WERI-Rb-1 (cell line): ENCODE measurements at regions not wholly inside any gene's neighbourhood (a gene's known extent, or its start where the extent isn't known, plus 50 kb on each side); places are given as distances from the start of the nearest gene placed in this dataset.

Source experiments
- DNase-seq: peaks from one replicate; pipeline ENCODE4 v3.0.0-alpha.2; 2020
- H3K27ac ChIP-seq: fragments of 250-450 bp; sonication (Bioruptor Pico); 2 replicates; pipeline ENCODE4 v1.5.1; 2020; ENCODE audit warnings: mild to moderate bottlenecking, moderate library complexity
- H3K27me3 ChIP-seq: fragments of 250-450 bp; sonication (Bioruptor Pico); 2 replicates; pipeline ENCODE4 v1.5.1; 2021; ENCODE audit warnings: mild to moderate bottlenecking, low read depth, moderate library complexity; ENCODE audit not compliant: insufficient read depth, severe bottlenecking
- H3K36me3 ChIP-seq: fragments of 250-450 bp; sonication (Bioruptor Pico); 2 replicates; pipeline ENCODE4 v1.5.1; 2020; ENCODE audit warnings: mild to moderate bottlenecking, moderate library complexity
- H3K4me3 ChIP-seq: 2 replicates; pipeline ENCODE4 v1.5.1; 2011; ENCODE audit warnings: low read depth, mild to moderate bottlenecking, control low read depth, low read length
- H3K9me3 ChIP-seq: fragments of 250-450 bp; sonication (Bioruptor Pico); 2 replicates; pipeline ENCODE4 v1.5.1; 2021; ENCODE audit warnings: mild to moderate bottlenecking, moderate library complexity; ENCODE audit not compliant: severe bottlenecking
- CTCF ChIP-seq: IDR thresholded peaks from 2 replicates; pipeline ENCODE4 v1.5.1; 2011; ENCODE audit warnings: low read depth, mild to moderate bottlenecking, control low read depth, inconsistent platforms, low read length

GRCh38 chr4:135015771-135016170 lies 814.2 kb upstream of the PABPC4L start:
- DNase-seq = no peak
- no peaks in the 10 kb centered on the region for H3K36me3 ChIP-seq
- H3K27ac ChIP-seq = no peak overlapping the region
- H3K27me3 ChIP-seq = no peaks in the 10 kb centered on the region
- H3K4me3 ChIP-seq = no peak overlapping the region
- no peak for TF ChIP-seq CTCF
- H3K9me3 ChIP-seq = peaks cover 2% of the 10 kb centered on the region

- TF ChIP-seq CTCF = no peak
- Histone ChIP-seq H3K27me3 (no peaks in the 10 kb centered on the region), H3K4me3 (no peak overlapping the region), H3K9me3 (no peaks in the 10 kb centered on the region), H3K27ac (no peak overlapping the region), H3K36me3 (no peaks in the 10 kb centered on the region)
- no peak for DNase-seq
These were observed 805.8 kb upstream of the PABPC4L start for GRCh38 chr4:135007400-135007799.

GRCh38 chr4:134999169-134999568 lies 797.6 kb upstream of the PABPC4L start:
- H3K4me3 ChIP-seq = no peak overlapping the region
- H3K36me3 ChIP-seq = no peaks in the 10 kb centered on the region
- H3K27ac ChIP-seq = no peak overlapping the region
- TF ChIP-seq CTCF = no peak
- no peaks in the 10 kb centered on the region for H3K27me3 ChIP-seq
- DNase-seq = no peak
- no peaks in the 10 kb centered on the region for H3K9me3 ChIP-seq

- no peak for TF ChIP-seq CTCF
- Histone ChIP-seq H3K27me3 (no peaks in the 10 kb centered on the region), H3K9me3 (no peaks in the 10 kb centered on the region), H3K27ac (no peak overlapping the region), H3K36me3 (no peaks in the 10 kb centered on the region), H3K4me3 (no peak overlapping the region)
- DNase-seq = no peak
These were observed 760.4 kb upstream of the PABPC4L start for GRCh38 chr4:134961963-134962362.

- Histone ChIP-seq H3K36me3 (no peaks in the 10 kb centered on the region), H3K9me3 (no peaks in the 10 kb centered on the region), H3K27me3 (no peaks in the 10 kb centered on the region), H3K4me3 (no peak overlapping the region), H3K27ac (no peak overlapping the region)
- no peak for DNase-seq
- TF ChIP-seq CTCF = no peak
These were observed 757.3 kb upstream of the PABPC4L start for GRCh38 chr4:134958862-134959261.

GRCh38 chr4:134955059-134955458 lies 753.5 kb upstream of the PABPC4L start:
- Histone ChIP-seq H3K4me3 (no peak overlapping the region), H3K36me3 (no peaks in the 10 kb centered on the region), H3K9me3 (no peaks in the 10 kb centered on the region), H3K27ac (no peak overlapping the region), H3K27me3 (no peaks in the 10 kb centered on the region)
- DNase-seq = no peak
- no peak for TF ChIP-seq CTCF
